IMR-90 (cell line): ENCODE measurements at regions not wholly inside any gene's neighbourhood (a gene's known extent, or its start where the extent isn't known, plus 50 kb on each side); places are given as distances from the start of the nearest gene placed in this dataset.

Source experiments
- ATAC-seq: fragments of 200-7000 bp; cut with Tn5 transposase; 2 replicates; pipeline ENCODE4 v1.9.1; 2020; ENCODE audit warnings: low read depth, mild to moderate bottlenecking, moderate library complexity
- BruUV-seq: library from RNA; stranded (reverse); fragments of 400-500 nt; replicated peaks from 2 replicates; lab custom pipeline; 2021; lab: Mats Ljungman, UMichigan
- CTCF ChIA-PET: fragments of 300-600 bp; formaldehyde crosslinking; extraction: SDS; loops from one replicate; lab custom pipeline; 2021; ENCODE audit warnings: antibody characterized with exemption; lab: Yijun Ruan, JAX
- POLR2A ChIA-PET: fragments of 300-600 bp; sonication (Branson Sonifier 250); formaldehyde crosslinking; loops from one replicate; lab custom pipeline; 2022; ENCODE audit warnings: antibody characterized with exemption; ENCODE audit not compliant: unreplicated experiment; lab: Charles Lee
- DNase-seq: peaks from one replicate; pipeline ENCODE4 v3.0.0; 2013
- H2AFZ ChIP-seq: replicated peaks from 2 replicates; pipeline ENCODE3; 2013; ENCODE audit warnings: low read length, mild to moderate bottlenecking; ENCODE audit not compliant: poor library complexity
- H2AK5ac ChIP-seq: 2 replicates; pipeline ENCODE4 v1.6.1; 2013; ENCODE audit warnings: low read depth, low read length, inconsistent platforms
- H2AK9ac ChIP-seq: replicated peaks from 2 replicates; pipeline ENCODE3; 2013; ENCODE audit warnings: mild to moderate bottlenecking, low read depth, low read length, moderate library complexity; ENCODE audit not compliant: poor library complexity
- H2BK120ac ChIP-seq: 2 replicates; pipeline ENCODE4 v1.6.1; 2013; ENCODE audit warnings: low read depth, low read length, inconsistent platforms
- H2BK15ac ChIP-seq: 3 replicates; pipeline ENCODE4 v1.6.1; 2013; ENCODE audit warnings: low read depth, low read length, inconsistent platforms
- H2BK20ac ChIP-seq: 2 replicates; pipeline ENCODE4 v1.6.1; 2013; ENCODE audit warnings: low read depth, mild to moderate bottlenecking, inconsistent platforms, low read length, moderate library complexity
- H2BK5ac ChIP-seq: 2 replicates; pipeline ENCODE4 v1.6.1; 2013; ENCODE audit warnings: mild to moderate bottlenecking, low read depth, low read length, inconsistent platforms; ENCODE audit not compliant: poor library complexity, severe bottlenecking
- H3K14ac ChIP-seq: replicated peaks from 2 replicates; pipeline ENCODE4 v1.6.1; 2013; ENCODE audit warnings: low read depth, low read length, inconsistent platforms
- H3K18ac ChIP-seq: 2 replicates; pipeline ENCODE4 v1.6.1; 2013; ENCODE audit warnings: low read depth, low read length, control low read depth
- H3K23ac ChIP-seq: 2 replicates; pipeline ENCODE4 v1.6.1; 2013; ENCODE audit warnings: low read depth, low read length, inconsistent platforms
- H3K27ac ChIP-seq: 2 replicates; pipeline ENCODE4 v1.5.1; 2013; ENCODE audit warnings: mild to moderate bottlenecking, control low read depth, low read length; ENCODE audit not compliant: insufficient read depth
- H3K27me3 ChIP-seq: 2 replicates; pipeline ENCODE4 v1.6.1; 2013; ENCODE audit warnings: low read length; ENCODE audit not compliant: control insufficient read depth, insufficient read depth
- H3K36me3 ChIP-seq: 2 replicates; pipeline ENCODE4 v1.6.1; 2013; ENCODE audit warnings: low read length, mixed read lengths; ENCODE audit not compliant: control insufficient read depth, insufficient read depth
- H3K4ac ChIP-seq: 2 replicates; pipeline ENCODE4 v1.6.1; 2013; ENCODE audit warnings: low read depth, low read length, inconsistent platforms
- H3K4me1 ChIP-seq: 2 replicates; pipeline ENCODE4 v1.6.1; 2013; ENCODE audit warnings: low read length, mixed read lengths; ENCODE audit not compliant: control insufficient read depth, insufficient read depth
- H3K4me2 ChIP-seq: 2 replicates; pipeline ENCODE4 v1.6.1; 2013; ENCODE audit warnings: low read depth, mild to moderate bottlenecking, control low read depth, low read length, moderate library complexity
- H3K4me3 ChIP-seq: 2 replicates; pipeline ENCODE4 v1.5.1; 2013; ENCODE audit warnings: low read depth, mild to moderate bottlenecking, control low read depth, low read length, moderate library complexity; ENCODE audit not compliant: insufficient read depth
- H3K56ac ChIP-seq: 2 replicates; pipeline ENCODE4 v1.6.1; 2013; ENCODE audit warnings: low read length, inconsistent platforms; ENCODE audit not compliant: insufficient read depth; ENCODE audit errors: extremely low read depth
- H3K79me1 ChIP-seq, 2 experiments: 2 replicates each; pipeline ENCODE4 v1.6.1; 2013; ENCODE audit warnings: low read length in 2 of 2, inconsistent platforms in 1 of 2, low read depth in 1 of 2
- H3K9ac ChIP-seq: 2 replicates; pipeline ENCODE4 v1.6.1; 2013; ENCODE audit warnings: low read depth, low read length, control low read depth
- H3K9me1 ChIP-seq: 2 replicates; pipeline ENCODE4 v1.6.1; 2013; ENCODE audit warnings: low read length, inconsistent platforms; ENCODE audit not compliant: insufficient read depth
- H3K9me3 ChIP-seq: 2 replicates; pipeline ENCODE4 v1.6.1; 2013; ENCODE audit warnings: low read length; ENCODE audit not compliant: control insufficient read depth, insufficient read depth
- H4K20me1 ChIP-seq: 2 replicates; pipeline ENCODE4 v1.6.1; 2013; ENCODE audit warnings: low read length, inconsistent platforms; ENCODE audit not compliant: insufficient read depth
- H4K5ac ChIP-seq: 2 replicates; pipeline ENCODE4 v1.6.1; 2013; ENCODE audit warnings: mild to moderate bottlenecking, low read depth, low read length, control low read depth
- H4K8ac ChIP-seq, 2 experiments: 2 replicates each; pipeline ENCODE4 v1.6.1; 2013; ENCODE audit warnings: low read depth in 2 of 2, low read length in 2 of 2, control low read depth in 1 of 2, inconsistent platforms in 1 of 2
- H4K91ac ChIP-seq: 2 replicates; pipeline ENCODE4 v1.6.1; 2013; ENCODE audit warnings: low read depth, low read length, inconsistent platforms; ENCODE audit not compliant: insufficient read depth
- BHLHE40 ChIP-seq: fragments of 150-350 bp; IDR thresholded peaks from 2 replicates; pipeline ENCODE4 v1.6.1; 2016; ENCODE audit warnings: mild to moderate bottlenecking, low read depth, low read length
- CEBPB ChIP-seq: IDR thresholded peaks from 2 replicates; pipeline ENCODE4 v1.6.1; 2012; ENCODE audit warnings: low read depth, low read length, improper control_type of control experiment
- CHD1 ChIP-seq: IDR thresholded peaks from 2 replicates; pipeline ENCODE4 v1.6.1; 2012; ENCODE audit warnings: low read depth, low read length, improper control_type of control experiment
- FOS ChIP-seq: fragments of 150-350 bp; IDR thresholded peaks from 2 replicates; pipeline ENCODE4 v1.6.1; 2016; ENCODE audit warnings: low read depth, low read length
- MAFK ChIP-seq: IDR thresholded peaks from 2 replicates; pipeline ENCODE4 v1.6.1; 2012; ENCODE audit warnings: low read depth, low read length, improper control_type of control experiment
- MAZ ChIP-seq: IDR thresholded peaks from 2 replicates; pipeline ENCODE4 v1.6.1; 2012; ENCODE audit warnings: low read depth, mild to moderate bottlenecking, low read length, improper control_type of control experiment, moderate library complexity, borderline replicate concordance
- MXI1 ChIP-seq: IDR thresholded peaks from 2 replicates; pipeline ENCODE4 v1.6.1; 2012; ENCODE audit warnings: low read depth, mild to moderate bottlenecking, low read length, moderate library complexity, borderline replicate concordance
- NFE2L2 ChIP-seq: fragments of 150-350 bp; IDR thresholded peaks from 2 replicates; pipeline ENCODE4 v1.6.1; 2016; ENCODE audit warnings: low read depth, mild to moderate bottlenecking, low read length
- POLR2A ChIP-seq: IDR thresholded peaks from 2 replicates; pipeline ENCODE4 v1.6.1; 2012; ENCODE audit warnings: mild to moderate bottlenecking, low read depth, low read length
- RAD21 ChIP-seq: IDR thresholded peaks from 2 replicates; pipeline ENCODE4 v1.6.1; 2012; ENCODE audit warnings: low read length, improper control_type of control experiment
- RCOR1 ChIP-seq: IDR thresholded peaks from 2 replicates; pipeline ENCODE4 v1.6.1; 2012; ENCODE audit warnings: mild to moderate bottlenecking, low read length, improper control_type of control experiment; ENCODE audit not compliant: insufficient replicate concordance
- RFX5 ChIP-seq: IDR thresholded peaks from 2 replicates; pipeline ENCODE4 v1.8.0; 2012; ENCODE audit warnings: low read depth, mild to moderate bottlenecking, low read length, moderate library complexity
- SMC3 ChIP-seq: fragments of 150-350 bp; IDR thresholded peaks from 2 replicates; pipeline ENCODE4 v1.6.1; 2016; ENCODE audit warnings: low read depth, mild to moderate bottlenecking, antibody characterized with exemption, low read length, moderate library complexity
- USF2 ChIP-seq: fragments of 150-350 bp; IDR thresholded peaks from 2 replicates; pipeline ENCODE4 v1.6.1; 2017; ENCODE audit warnings: mild to moderate bottlenecking, antibody characterized with exemption, low read length, low read depth
- WGBS, 2 experiments: methylation state at CpG; one replicate each; pipeline versions ENCODE4 v1.1.5 to v1.1.7; 2013; ENCODE audit warnings: missing lambda C conversion rate in 2 of 2; ENCODE audit not compliant: insufficient read length in 1 of 2; ENCODE audit errors: extremely low coverage in 2 of 2; 5-methylcytosine and 5-hydroxymethylcytosine counted together
- dilution Hi-C: fragments of 300-500 bp; cut with HindIII; formaldehyde crosslinking; loops from one replicate; pipeline ENCODE4 v1.14.3; 2018; ENCODE audit warnings: low sequenced_read_pairs; ENCODE audit not compliant: unreplicated experiment
- in situ Hi-C: fragments of 300-500 bp; cut with MboI; formaldehyde crosslinking; loops from 3 replicates; pipeline ENCODE4 v1.14.3; 2019; ENCODE audit warnings: low sequenced_read_pairs, inconsistent platforms, mixed read lengths
- intact Hi-C: fragments of 100-400 bp; cut with micrococcal nuclease; formaldehyde crosslinking; loops from 2 replicates; pipeline ENCODE4 v1.10.0; 2022
- TF ChIP-seq, protein P1 (sequence below): conservative IDR thresholded peaks from 2 replicates; pipeline ENCODE4 v1.5.1; 2012; ENCODE audit warnings: mild to moderate bottlenecking, low read depth, low read length, improper control_type of control experiment
- TF ChIP-seq, protein P2 (sequence below): fragments of 150-350 bp; IDR thresholded peaks from 2 replicates; pipeline ENCODE4 v1.6.1; 2016; ENCODE audit warnings: low read depth, mild to moderate bottlenecking, low read length, moderate library complexity, borderline replicate concordance

DNA sequence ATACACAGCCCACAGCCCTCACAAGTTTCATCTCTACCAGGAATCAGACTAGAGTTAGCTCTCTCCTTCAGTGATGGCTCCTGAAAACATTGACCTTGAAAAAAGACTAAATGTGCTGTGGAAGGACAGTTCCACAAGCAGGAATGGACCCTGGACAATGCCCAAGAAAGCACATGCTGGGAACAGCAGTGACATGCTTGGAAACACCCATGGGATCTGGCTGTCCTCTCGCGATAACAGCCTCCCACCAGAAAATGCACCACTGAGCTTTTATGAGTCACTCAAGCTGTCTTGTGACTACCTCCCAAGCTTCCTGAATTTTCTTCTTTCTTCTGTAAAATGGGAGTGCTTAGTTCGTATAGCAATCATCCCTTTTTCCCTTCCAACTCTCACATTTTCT lies 269.2 kb downstream of the LRATD1 start:
- H4K8ac ChIP-seq: no peak overlapping the region
- H4K91ac ChIP-seq: no peak overlapping the region
- WGBS, 2 experiments: no CpG with 5 or more reads among the region's 3 CpGs
- ChIA-PET CTCF (interaction anchor here (1.4 kb wide), 1 partner anchor 11 kb away, joined by 3 read pairs; no protein-coding TSS in a partner anchor), POLR2A (no interaction called here)
- H4K20me1 ChIP-seq: no peaks in the 10 kb centered on the region
- H3K4ac ChIP-seq: no peak overlapping the region
- H3K4me2 ChIP-seq: no peak overlapping the region
- H3K56ac ChIP-seq: no peak overlapping the region
- no peak overlapping the region for H3K18ac ChIP-seq
- H3K9ac ChIP-seq: no peak overlapping the region
- TF ChIP-seq POLR2A: no peak
- no peak for TF ChIP-seq USF2
- TF ChIP-seq CEBPB: no peak
- no peak for TF ChIP-seq FOS
- TF ChIP-seq RFX5: no peak
- TF ChIP-seq MXI1: no peak
- TF ChIP-seq, protein P1, sequence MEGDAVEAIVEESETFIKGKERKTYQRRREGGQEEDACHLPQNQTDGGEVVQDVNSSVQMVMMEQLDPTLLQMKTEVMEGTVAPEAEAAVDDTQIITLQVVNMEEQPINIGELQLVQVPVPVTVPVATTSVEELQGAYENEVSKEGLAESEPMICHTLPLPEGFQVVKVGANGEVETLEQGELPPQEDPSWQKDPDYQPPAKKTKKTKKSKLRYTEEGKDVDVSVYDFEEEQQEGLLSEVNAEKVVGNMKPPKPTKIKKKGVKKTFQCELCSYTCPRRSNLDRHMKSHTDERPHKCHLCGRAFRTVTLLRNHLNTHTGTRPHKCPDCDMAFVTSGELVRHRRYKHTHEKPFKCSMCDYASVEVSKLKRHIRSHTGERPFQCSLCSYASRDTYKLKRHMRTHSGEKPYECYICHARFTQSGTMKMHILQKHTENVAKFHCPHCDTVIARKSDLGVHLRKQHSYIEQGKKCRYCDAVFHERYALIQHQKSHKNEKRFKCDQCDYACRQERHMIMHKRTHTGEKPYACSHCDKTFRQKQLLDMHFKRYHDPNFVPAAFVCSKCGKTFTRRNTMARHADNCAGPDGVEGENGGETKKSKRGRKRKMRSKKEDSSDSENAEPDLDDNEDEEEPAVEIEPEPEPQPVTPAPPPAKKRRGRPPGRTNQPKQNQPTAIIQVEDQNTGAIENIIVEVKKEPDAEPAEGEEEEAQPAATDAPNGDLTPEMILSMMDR: no peak
- no peak for TF ChIP-seq CHD1
- no peak for TF ChIP-seq BHLHE40
- no peak for TF ChIP-seq MAFK
- TF ChIP-seq MAZ: no peak
- no peak for TF ChIP-seq RAD21
- TF ChIP-seq RCOR1: no peak
- TF ChIP-seq SMC3: no peak
- no peak for TF ChIP-seq NFE2L2
- TF ChIP-seq, protein P2, sequence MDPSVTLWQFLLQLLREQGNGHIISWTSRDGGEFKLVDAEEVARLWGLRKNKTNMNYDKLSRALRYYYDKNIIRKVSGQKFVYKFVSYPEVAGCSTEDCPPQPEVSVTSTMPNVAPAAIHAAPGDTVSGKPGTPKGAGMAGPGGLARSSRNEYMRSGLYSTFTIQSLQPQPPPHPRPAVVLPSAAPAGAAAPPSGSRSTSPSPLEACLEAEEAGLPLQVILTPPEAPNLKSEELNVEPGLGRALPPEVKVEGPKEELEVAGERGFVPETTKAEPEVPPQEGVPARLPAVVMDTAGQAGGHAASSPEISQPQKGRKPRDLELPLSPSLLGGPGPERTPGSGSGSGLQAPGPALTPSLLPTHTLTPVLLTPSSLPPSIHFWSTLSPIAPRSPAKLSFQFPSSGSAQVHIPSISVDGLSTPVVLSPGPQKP: no peak
- no peak overlapping the region for H3K14ac ChIP-seq
- H2BK120ac ChIP-seq: no peak overlapping the region
- H2BK20ac ChIP-seq: no peak overlapping the region
- dilution Hi-C loops: no loop called here
- no peaks in the 10 kb centered on the region for H3K36me3 ChIP-seq
- H2AK9ac ChIP-seq: no peak overlapping the region
- H3K9me1 ChIP-seq: no peaks in the 10 kb centered on the region
- in situ Hi-C loops: no loop called here
- H2BK15ac ChIP-seq: no peak overlapping the region
- ATAC-seq: no peak
- H3K9me3 ChIP-seq: peaks cover 10% of the 10 kb centered on the region
- BruUV-seq: no TSS peak
- H3K4me1 ChIP-seq: no peaks in the 10 kb centered on the region
- intact Hi-C loops: no loop called here
- H2BK5ac ChIP-seq: no peak overlapping the region
- H4K5ac ChIP-seq: no peak overlapping the region
- H3K27me3 ChIP-seq: no peaks in the 10 kb centered on the region
- H3K79me1 ChIP-seq: no peaks in the 10 kb centered on the region
- H2AFZ ChIP-seq: no peak overlapping the region
- no peak overlapping the region for H3K23ac ChIP-seq
- H2AK5ac ChIP-seq: no peak overlapping the region
- H3K4me3 ChIP-seq: no peak overlapping the region
- no peak for DNase-seq
- no peak overlapping the region for H3K27ac ChIP-seq
